Smooth muscle cell (in vitro differentiated cells): ENCODE measurements at regions not wholly inside any gene's neighbourhood (a gene's known extent, or its start where the extent isn't known, plus 50 kb on each side); places are given as distances from the start of the nearest gene placed in this dataset.

Experiments used
- DNase-seq: peaks from one replicate; lab custom pipeline; 2025; ENCODE audit not compliant: unreplicated experiment; lab: John Stamatoyannopoulos, UW
- H2AFZ ChIP-seq: fragments of 200-600 bp; sonication (generic); 2 replicates; pipeline ENCODE4 v1.6.0; 2016; ENCODE audit warnings: antibody characterized with exemption, low read depth, mild to moderate bottlenecking
- H3F3A ChIP-seq: fragments of 200-600 bp; sonication (generic); 2 replicates; pipeline ENCODE4 v1.6.0; 2017; ENCODE audit warnings: antibody characterized with exemption, low read depth
- H3K27ac ChIP-seq: fragments of 200-600 bp; sonication (generic); 2 replicates; pipeline ENCODE4 v1.5.1; 2016; ENCODE audit warnings: low read depth, mild to moderate bottlenecking
- H3K27me3 ChIP-seq: fragments of 200-600 bp; sonication (generic); 2 replicates; pipeline ENCODE4 v1.6.1; 2016; ENCODE audit warnings: low read depth, mild to moderate bottlenecking
- H3K36me3 ChIP-seq: fragments of 200-600 bp; sonication (generic); 2 replicates; pipeline ENCODE4 v1.5.1; 2016; ENCODE audit warnings: low read depth
- H3K4me1 ChIP-seq: fragments of 200-600 bp; sonication (generic); 2 replicates; pipeline ENCODE4 v1.5.1; 2016; ENCODE audit warnings: low read depth
- H3K4me2 ChIP-seq: fragments of 200-600 bp; sonication (generic); 2 replicates; pipeline ENCODE4 v1.6.0; 2016; ENCODE audit warnings: mild to moderate bottlenecking
- H3K4me3 ChIP-seq: fragments of 200-600 bp; sonication (generic); 2 replicates; pipeline ENCODE4 v1.5.1; 2016; ENCODE audit warnings: mild to moderate bottlenecking
- H3K79me2 ChIP-seq: fragments of 200-600 bp; sonication (generic); 2 replicates; pipeline ENCODE4 v1.6.0; 2016; ENCODE audit warnings: low read depth, mild to moderate bottlenecking
- H3K9ac ChIP-seq: fragments of 200-600 bp; sonication (generic); 2 replicates; pipeline ENCODE4 v1.6.0; 2016; ENCODE audit warnings: low read depth
- H3K9me3 ChIP-seq: fragments of 200-600 bp; sonication (generic); replicated peaks from 2 replicates; pipeline ENCODE4 v1.5.1; 2016; ENCODE audit warnings: low read depth
- H4K20me1 ChIP-seq: fragments of 200-600 bp; sonication (generic); 2 replicates; pipeline ENCODE4 v1.6.0; 2016; ENCODE audit warnings: low read depth
- WGBS: methylation state at CpG from one replicate; pipeline ENCODE4 v1.1.7; 2016; ENCODE audit warnings: low lambda C conversion rate; 5-methylcytosine and 5-hydroxymethylcytosine counted together
- TF ChIP-seq, protein P1 (sequence below): fragments of 200-600 bp; sonication (generic); IDR thresholded peaks from 2 replicates; pipeline ENCODE4 v1.5.1; 2017; ENCODE audit warnings: borderline replicate concordance, mild to moderate bottlenecking, antibody characterized with exemption; ENCODE audit not compliant: insufficient read depth, poor library complexity, severe bottlenecking

GRCh38 chr13:90896002-90896401, 451.5 kb upstream of the MIR17HG start:
- no peak overlapping the region for H2AFZ ChIP-seq
- no peaks in the 10 kb centered on the region for H3F3A ChIP-seq
- no peak overlapping the region for H3K9ac ChIP-seq
- 93% methylated on average over 2 of the region's 2 CpGs for WGBS
- TF ChIP-seq, protein P1, sequence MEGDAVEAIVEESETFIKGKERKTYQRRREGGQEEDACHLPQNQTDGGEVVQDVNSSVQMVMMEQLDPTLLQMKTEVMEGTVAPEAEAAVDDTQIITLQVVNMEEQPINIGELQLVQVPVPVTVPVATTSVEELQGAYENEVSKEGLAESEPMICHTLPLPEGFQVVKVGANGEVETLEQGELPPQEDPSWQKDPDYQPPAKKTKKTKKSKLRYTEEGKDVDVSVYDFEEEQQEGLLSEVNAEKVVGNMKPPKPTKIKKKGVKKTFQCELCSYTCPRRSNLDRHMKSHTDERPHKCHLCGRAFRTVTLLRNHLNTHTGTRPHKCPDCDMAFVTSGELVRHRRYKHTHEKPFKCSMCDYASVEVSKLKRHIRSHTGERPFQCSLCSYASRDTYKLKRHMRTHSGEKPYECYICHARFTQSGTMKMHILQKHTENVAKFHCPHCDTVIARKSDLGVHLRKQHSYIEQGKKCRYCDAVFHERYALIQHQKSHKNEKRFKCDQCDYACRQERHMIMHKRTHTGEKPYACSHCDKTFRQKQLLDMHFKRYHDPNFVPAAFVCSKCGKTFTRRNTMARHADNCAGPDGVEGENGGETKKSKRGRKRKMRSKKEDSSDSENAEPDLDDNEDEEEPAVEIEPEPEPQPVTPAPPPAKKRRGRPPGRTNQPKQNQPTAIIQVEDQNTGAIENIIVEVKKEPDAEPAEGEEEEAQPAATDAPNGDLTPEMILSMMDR, result no peak
- H3K27ac ChIP-seq, result no peak overlapping the region
- no peaks in the 10 kb centered on the region for H3K36me3 ChIP-seq
- no peaks in the 10 kb centered on the region for H3K27me3 ChIP-seq
- H3K4me1 ChIP-seq, result no peaks in the 10 kb centered on the region
- no peaks in the 10 kb centered on the region for H3K79me2 ChIP-seq
- no peaks in the 10 kb centered on the region for H3K9me3 ChIP-seq
- no peak for DNase-seq
- H3K4me2 ChIP-seq, result no peak overlapping the region
- no peaks in the 10 kb centered on the region for H4K20me1 ChIP-seq
- no peak overlapping the region for H3K4me3 ChIP-seq

DNA sequence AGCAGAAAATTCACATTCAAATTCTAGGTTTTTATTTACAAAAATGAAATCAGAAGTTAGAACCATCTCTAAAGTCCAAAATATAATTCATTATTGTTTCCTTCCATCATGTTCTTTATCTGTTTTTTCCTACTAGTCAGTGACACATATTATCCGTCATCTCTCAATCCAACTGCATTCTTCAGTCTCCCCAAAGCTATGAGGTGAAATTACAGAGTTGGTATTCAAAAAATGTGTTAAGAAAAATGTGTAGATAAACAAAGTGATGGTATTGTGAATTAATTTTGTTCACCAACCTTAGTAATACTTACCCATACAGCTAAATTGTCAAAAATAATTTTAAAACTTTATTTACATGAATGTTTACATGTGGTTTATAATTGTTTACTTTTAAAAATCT, 448.7 kb upstream of the MIR17HG start:
- no peaks in the 10 kb centered on the region for H3F3A ChIP-seq
- H4K20me1 ChIP-seq, result no peaks in the 10 kb centered on the region
- H3K4me1 ChIP-seq, result no peaks in the 10 kb centered on the region
- no peaks in the 10 kb centered on the region for H3K27me3 ChIP-seq
- H3K27ac ChIP-seq, result no peak overlapping the region
- DNase-seq, result no peak
- H2AFZ ChIP-seq, result no peak overlapping the region
- H3K9ac ChIP-seq, result no peak overlapping the region
- H3K9me3 ChIP-seq, result no peaks in the 10 kb centered on the region
- H3K79me2 ChIP-seq, result no peaks in the 10 kb centered on the region
- H3K4me3 ChIP-seq, result no peak overlapping the region
- 70% methylated on average over 1 of the region's 1 CpG for WGBS
- H3K4me2 ChIP-seq, result no peak overlapping the region
- no peaks in the 10 kb centered on the region for H3K36me3 ChIP-seq
- TF ChIP-seq, protein P1, result no peak

GRCh38 chr13:90899416-90899815, 448.1 kb upstream of the MIR17HG start:
- 81% methylated on average over 1 of the region's 1 CpG for WGBS
- TF ChIP-seq, protein P1, result no peak
- H3K79me2 ChIP-seq, result no peaks in the 10 kb centered on the region

GRCh38 chr13:90902255-90902654, 445.2 kb upstream of the MIR17HG start:
- DNase-seq, result no peak
- TF ChIP-seq, protein P1, result no peak
- Histone ChIP-seq H3K27me3 (no peaks in the 10 kb centered on the region), H2AFZ (no peak overlapping the region), H3K27ac (no peak overlapping the region), H3K79me2 (no peaks in the 10 kb centered on the region), H3K4me3 (no peak overlapping the region), H3F3A (no peaks in the 10 kb centered on the region), H3K4me2 (no peak overlapping the region), H3K4me1 (no peaks in the 10 kb centered on the region), H4K20me1 (no peaks in the 10 kb centered on the region), H3K9me3 (no peaks in the 10 kb centered on the region), H3K36me3 (no peaks in the 10 kb centered on the region), H3K9ac (no peak overlapping the region)
- WGBS, result 96% methylated on average over 2 of the region's 2 CpGs

More at GRCh38 chr13:90899416-90899815, 448.1 kb upstream of the MIR17HG start:
- Histone ChIP-seq H3K27ac (no peak overlapping the region), H4K20me1 (no peaks in the 10 kb centered on the region), H3K4me2 (no peak overlapping the region), H3K4me3 (no peak overlapping the region), H3K36me3 (no peaks in the 10 kb centered on the region), H3K9ac (no peak overlapping the region), H3K9me3 (no peaks in the 10 kb centered on the region), H3K27me3 (no peaks in the 10 kb centered on the region), H3F3A (no peaks in the 10 kb centered on the region), H2AFZ (no peak overlapping the region), H3K4me1 (no peaks in the 10 kb centered on the region)
- no peak for DNase-seq
